ENCODE measurements at regions not wholly inside any gene's neighbourhood (a gene's known extent, or its start where the extent isn't known, plus 50 kb on each side); places are given as distances from the start of the nearest gene placed in this dataset.

- dilution Hi-C loops (cut with HindIII; ENCODE audit: low sequenced_read_pairs, unreplicated experiment): no loop called here
- Histone ChIP-seq H3K14ac (replicated peaks; ENCODE audit: low read depth, low read length) (no peak overlapping the region), H4K5ac (ENCODE audit: low read depth, low read length) (no peak overlapping the region), H3K4me2 (ENCODE audit: low read depth, low read length) (no peak overlapping the region), H3K9me1 (ENCODE audit: insufficient read depth, low read length) (no peaks in the 10 kb centered on the region), H3K4ac (ENCODE audit: low read depth, low read length) (no peak overlapping the region), H2BK20ac (ENCODE audit: low read depth, low read length) (no peak overlapping the region), H3K4me3 (ENCODE audit: insufficient read depth, low read depth, low read length) (no peak overlapping the region), H2AK5ac (ENCODE audit: low read depth, low read length) (no peak overlapping the region), H3K56ac (ENCODE audit: extremely low read depth, insufficient read depth, low read length) (no peak overlapping the region), H2BK120ac (ENCODE audit: low read depth, low read length) (no peak overlapping the region), H3K9ac (ENCODE audit: low read depth, low read length) (no peak overlapping the region), H3K27ac (ENCODE audit: insufficient read depth, low read length) (no peak overlapping the region), H4K8ac (ENCODE audit: low read depth in 2 of 2, low read length in 2 of 2) (no peak overlapping the region), H3K79me1 (ENCODE audit: low read depth in 1 of 2, low read length in 2 of 2) (no peaks in the 10 kb centered on the region), H3K9me3 (ENCODE audit: control insufficient read depth, insufficient read depth, low read length) (peaks cover 15% of the 10 kb centered on the region), H2BK5ac (ENCODE audit: low read depth, low read length, poor library complexity, severe bottlenecking) (no peak overlapping the region), H4K20me1 (ENCODE audit: insufficient read depth, low read length) (no peaks in the 10 kb centered on the region), H3K27me3 (ENCODE audit: control insufficient read depth, insufficient read depth, low read length) (no peaks in the 10 kb centered on the region), H2BK15ac (ENCODE audit: low read depth, low read length) (no peak overlapping the region), H3K23ac (ENCODE audit: low read depth, low read length) (no peak overlapping the region), H3K36me3 (ENCODE audit: control insufficient read depth, insufficient read depth, low read length) (no peaks in the 10 kb centered on the region), H2AK9ac (replicated peaks; ENCODE audit: low read depth, low read length, poor library complexity) (no peak overlapping the region), H3K4me1 (ENCODE audit: control insufficient read depth, insufficient read depth, low read length) (no peaks in the 10 kb centered on the region), H4K91ac (ENCODE audit: insufficient read depth, low read depth, low read length) (no peak overlapping the region), H3K18ac (ENCODE audit: low read depth, low read length) (no peak overlapping the region), H2AFZ (replicated peaks; ENCODE audit: low read length, poor library complexity) (no peak overlapping the region)
- ATAC-seq (ENCODE audit: low read depth) (no peak), DNase-seq (no peak)
- in situ Hi-C loops (cut with MboI; ENCODE audit: low sequenced_read_pairs): no loop called here
- ChIA-PET POLR2A (ENCODE audit: unreplicated experiment) (no interaction called here), CTCF (interaction anchor here (1.2 kb wide), 1 partner anchor 13 kb away, joined by 6 read pairs; no protein-coding TSS in a partner anchor)
- intact Hi-C loops (cut with micrococcal nuclease): no loop called here
- BruUV-seq (replicated peaks): no TSS peak
- WGBS, 2 experiments (ENCODE audit: extremely low coverage in 2 of 2, insufficient read length in 1 of 2): no CpG with 5 or more reads among the region's 3 CpGs
- TF ChIP-seq MAFK (IDR thresholded peaks at IDR 0.05; ENCODE audit: low read depth, low read length) (no peak), RFX5 (IDR thresholded peaks at IDR 0.05; ENCODE audit: low read depth, low read length) (no peak), MXI1 (IDR thresholded peaks at IDR 0.05; ENCODE audit: borderline replicate concordance, low read depth, low read length) (no peak), ELK1 (IDR thresholded peaks at IDR 0.05; ENCODE audit: borderline replicate concordance, low read depth, low read length) (no peak), FOS (IDR thresholded peaks at IDR 0.05; ENCODE audit: low read depth, low read length) (no peak), BHLHE40 (IDR thresholded peaks at IDR 0.05; ENCODE audit: low read depth, low read length) (no peak), NFE2L2 (IDR thresholded peaks at IDR 0.05; ENCODE audit: low read depth, low read length) (no peak), MAZ (IDR thresholded peaks at IDR 0.05; ENCODE audit: borderline replicate concordance, low read depth, low read length) (no peak), SMC3 (IDR thresholded peaks at IDR 0.05; ENCODE audit: low read depth, low read length) (no peak), POLR2A (IDR thresholded peaks at IDR 0.05; ENCODE audit: low read depth, low read length) (no peak)
These were observed 318.3 kb upstream of the KLHL29 start for GRCh38 chr2:23066686-23067085.

All from IMR-90 (cell line).